ENCODE measurements at regions not wholly inside any gene's neighbourhood (a gene's known extent, or its start where the extent isn't known, plus 50 kb on each side); places are given as distances from the start of the nearest gene placed in this dataset.
A peak's percentile ranks its signal among the peaks of the same experiment; 100 is the strongest.

GRCh38 chr4:13088726-13089658, 395.1 kb downstream of the RAB28 start:
- in situ Hi-C loops (cut with HindIII; ENCODE audit: low sequenced_read_pairs), result no loop called here
- DNase-seq (ENCODE audit: low read depth), result peak; percentile 28
- no peak for TF ChIP-seq CTCF (IDR thresholded peaks at IDR 0.05; ENCODE audit: low read depth, low read length, missing control alignments)
- H3K4me3 ChIP-seq (ENCODE audit: low read depth, low read length), result no peak overlapping the region

DNA sequence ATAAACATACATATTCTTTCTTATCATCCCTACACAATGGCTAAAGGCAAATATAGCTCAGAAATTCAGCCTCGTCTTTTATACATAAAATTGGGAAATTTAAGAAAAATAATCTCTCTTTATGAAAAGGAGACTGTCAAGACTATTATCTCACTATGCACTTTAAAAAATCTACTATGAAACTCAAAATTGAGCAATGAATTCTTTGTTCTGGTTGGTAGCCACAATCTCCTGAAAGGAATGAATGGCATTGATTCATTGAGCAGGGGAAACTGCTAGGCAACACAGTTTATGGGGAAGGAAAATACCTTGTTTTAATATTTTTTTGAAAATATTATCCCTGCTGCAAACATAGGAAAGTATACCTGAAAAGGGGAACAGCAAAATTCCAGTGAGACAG, 397.1 kb downstream of the RAB28 start:
- in situ Hi-C loops (cut with HindIII; ENCODE audit: low sequenced_read_pairs), result no loop called here
- H3K4me3 ChIP-seq (ENCODE audit: low read depth, low read length), result no peak overlapping the region
- DNase-seq (ENCODE audit: low read depth), result no peak
- TF ChIP-seq CTCF (IDR thresholded peaks at IDR 0.05; ENCODE audit: low read depth, low read length, missing control alignments), result no peak

DNA sequence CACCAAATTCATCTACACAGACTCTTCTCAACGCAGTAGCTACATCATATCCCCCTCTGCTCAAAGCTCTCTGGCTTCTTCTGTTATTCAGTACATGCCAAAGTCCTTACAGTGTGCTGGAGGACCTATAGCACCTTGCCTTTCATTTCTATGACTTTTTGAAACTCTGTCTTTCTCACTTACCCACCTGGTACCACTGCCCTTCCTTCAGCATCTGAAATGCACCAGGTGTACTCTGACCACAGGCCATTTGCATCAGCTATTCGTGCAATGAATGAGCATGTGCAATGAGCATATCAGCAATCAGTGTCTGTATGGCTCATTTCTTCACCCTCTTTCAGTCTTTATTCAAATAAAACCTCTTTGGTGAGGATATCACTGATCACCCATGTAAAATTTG, 399.9 kb downstream of the RAB28 start:
- no peak for DNase-seq (ENCODE audit: low read depth)
- no peak for TF ChIP-seq CTCF (IDR thresholded peaks at IDR 0.05; ENCODE audit: low read depth, low read length, missing control alignments)
- no peak overlapping the region for H3K4me3 ChIP-seq (ENCODE audit: low read depth, low read length)

GRCh38 chr4:13081830-13082229, 402.3 kb downstream of the RAB28 start:
- in situ Hi-C loops (cut with HindIII; ENCODE audit: low sequenced_read_pairs), result no loop called here
- TF ChIP-seq CTCF (IDR thresholded peaks at IDR 0.05; ENCODE audit: low read depth, low read length, missing control alignments), result no peak
- no peak for DNase-seq (ENCODE audit: low read depth)
- no peak overlapping the region for H3K4me3 ChIP-seq (ENCODE audit: low read depth, low read length)

More for the DNA sequence above, 399.9 kb downstream of the RAB28 start:
- in situ Hi-C loops (cut with HindIII; ENCODE audit: low sequenced_read_pairs), result no loop called here

- in situ Hi-C loops (cut with HindIII; ENCODE audit: low sequenced_read_pairs), result no loop called here
Observed at GRCh38 chr4:13067077-13067476, 417.1 kb downstream of the RAB28 start.

DNA sequence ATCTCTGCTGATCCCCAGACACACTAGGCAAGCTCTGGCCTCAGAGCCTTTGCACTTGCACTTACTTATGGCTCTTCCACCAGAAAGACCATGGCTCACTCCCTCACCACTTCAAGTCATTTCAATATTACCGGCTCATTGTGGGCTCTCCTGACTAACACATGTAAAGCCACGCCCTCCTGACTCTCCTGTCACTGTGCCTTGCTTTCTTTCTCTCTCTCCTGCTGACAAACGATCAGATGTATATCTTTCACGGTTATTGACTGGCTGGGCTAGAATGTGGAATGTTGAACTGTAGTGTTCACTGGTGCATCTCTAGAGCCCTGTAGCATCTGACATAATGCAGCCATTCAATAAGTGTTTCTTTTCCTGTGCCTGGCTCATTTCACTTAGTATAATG, 425.1 kb downstream of the RAB28 start:
- in situ Hi-C loops (cut with HindIII; ENCODE audit: low sequenced_read_pairs), result no loop called here
- no peak for TF ChIP-seq CTCF (IDR thresholded peaks at IDR 0.05; ENCODE audit: low read depth, low read length, missing control alignments)
- DNase-seq (ENCODE audit: low read depth), result no peak
- no peak overlapping the region for H3K4me3 ChIP-seq (ENCODE audit: low read depth, low read length)

More at GRCh38 chr4:13067077-13067476, 417.1 kb downstream of the RAB28 start:
- H3K4me3 ChIP-seq (ENCODE audit: low read depth, low read length), result no peak overlapping the region
- no peak for DNase-seq (ENCODE audit: low read depth)
- no peak for TF ChIP-seq CTCF (IDR thresholded peaks at IDR 0.05; ENCODE audit: low read depth, low read length, missing control alignments)
